HEK293 (cell line): ENCODE measurements at regions not wholly inside any gene's neighbourhood (a gene's known extent, or its start where the extent isn't known, plus 50 kb on each side); places are given as distances from the start of the nearest gene placed in this dataset.

Experiments
- CTCF ChIA-PET: fragments of 350-600 bp; formaldehyde crosslinking; extraction: SDS; loops from one replicate; lab custom pipeline; 2021; ENCODE audit warnings: antibody characterized with exemption; lab: Yijun Ruan, JAX
- POLR2A ChIA-PET: fragments of 300-600 bp; formaldehyde crosslinking; extraction: SDS; loops from one replicate; lab custom pipeline; 2020; ENCODE audit warnings: antibody characterized with exemption, inconsistent platforms; lab: Yijun Ruan, JAX
- H3K27ac ChIP-seq: fragments of 200-500 bp; sonication (Bioruptor generic); 2 replicates; pipeline ENCODE4 v1.5.1; 2014; ENCODE audit warnings: low read depth, low read length, control low read depth, inconsistent platforms; ENCODE audit errors: extremely low read depth
- H3K36me3 ChIP-seq, 2 experiments: fragments of 200-500 bp in 1 of 2; sonication (Bioruptor generic) in 1 of 2; 1 replicate in 1 of 2; 2 replicates in 1 of 2; pipeline ENCODE4 v1.5.1; 2014 to 2017; ENCODE audit warnings: inconsistent platforms in 2 of 2, low read length in 2 of 2; ENCODE audit not compliant: control insufficient read depth in 2 of 2, insufficient read depth in 1 of 2
- H3K4me1 ChIP-seq: fragments of 200-500 bp; sonication (Bioruptor generic); 2 replicates; pipeline ENCODE4 v1.5.1; 2014; ENCODE audit warnings: mild to moderate bottlenecking, low read length, inconsistent platforms; ENCODE audit not compliant: control insufficient read depth, insufficient read depth
- H3K4me3 ChIP-seq: 2 replicates; pipeline ENCODE4 v1.5.1; 2011; ENCODE audit warnings: low read depth, mild to moderate bottlenecking, control low read depth, low read length, moderate library complexity
- H3K9me3 ChIP-seq: fragments of 200-500 bp; sonication (Bioruptor generic); 2 replicates; pipeline ENCODE4 v1.5.1; 2014; ENCODE audit warnings: low read depth, low read length, inconsistent platforms; ENCODE audit not compliant: control insufficient read depth, insufficient read depth
- KLF7 ChIP-seq: fragments of 450-650 bp; formaldehyde crosslinking; IDR thresholded peaks from 2 replicates; pipeline ENCODE4 v1.5.1; 2016; ENCODE audit warnings: missing biosample characterization, missing genetic modification characterization, borderline replicate concordance
- MYNN ChIP-seq: fragments of 450-650 bp; formaldehyde crosslinking; IDR thresholded peaks from 2 replicates; pipeline ENCODE4 v1.5.1; 2016; ENCODE audit warnings: missing biosample characterization, missing genetic modification characterization, borderline replicate concordance
- PRDM1 ChIP-seq: fragments of 450-650 bp; formaldehyde crosslinking; IDR thresholded peaks from 2 replicates; pipeline ENCODE4; 2016; ENCODE audit warnings: missing biosample characterization, missing genetic modification characterization
- TCF7L2 ChIP-seq: IDR thresholded peaks from 2 replicates; pipeline ENCODE4 v1.6.1; 2011; ENCODE audit warnings: low read depth, mild to moderate bottlenecking, inconsistent platforms, low read length, moderate library complexity, borderline replicate concordance
- ZBTB26 ChIP-seq: fragments of 450-650 bp; formaldehyde crosslinking; optimal IDR thresholded peaks from 2 replicates; pipeline ENCODE3; 2016; ENCODE audit warnings: missing biosample characterization, mild to moderate bottlenecking, missing genetic modification characterization
- ZBTB48 ChIP-seq: fragments of 450-650 bp; formaldehyde crosslinking; IDR thresholded peaks from 2 replicates; pipeline ENCODE4 v1.5.1; 2016; ENCODE audit warnings: missing biosample characterization, missing genetic modification characterization
- ZNF202 ChIP-seq: fragments of 450-650 bp; formaldehyde crosslinking; IDR thresholded peaks from 2 replicates; pipeline ENCODE4 v1.5.1; 2016; ENCODE audit warnings: missing biosample characterization, missing genetic modification characterization, borderline replicate concordance
- ZNF223 ChIP-seq: fragments of 450-650 bp; formaldehyde crosslinking; IDR thresholded peaks from 2 replicates; pipeline ENCODE4 v1.5.1; 2016; ENCODE audit warnings: missing biosample characterization, missing genetic modification characterization
- ZNF350 ChIP-seq: fragments of 450-650 bp; formaldehyde crosslinking; IDR thresholded peaks from 2 replicates; pipeline ENCODE4 v1.5.0; 2017; ENCODE audit warnings: missing biosample characterization, mild to moderate bottlenecking, missing genetic modification characterization
- ZNF560 ChIP-seq: fragments of 450-650 bp; formaldehyde crosslinking; IDR thresholded peaks from 2 replicates; pipeline ENCODE4 v1.5.1; 2017; ENCODE audit warnings: missing biosample characterization, missing genetic modification characterization, borderline replicate concordance
- ZNF610 ChIP-seq: fragments of 450-650 bp; formaldehyde crosslinking; IDR thresholded peaks from 2 replicates; pipeline ENCODE4 v1.5.1; 2016; ENCODE audit warnings: missing biosample characterization, missing genetic modification characterization, borderline replicate concordance
- ZNF639 ChIP-seq: fragments of 450-650 bp; formaldehyde crosslinking; IDR thresholded peaks from 2 replicates; pipeline ENCODE4 v1.5.1; 2016; ENCODE audit warnings: missing biosample characterization, missing genetic modification characterization
- ZNF645 ChIP-seq: fragments of 450-650 bp; formaldehyde crosslinking; IDR thresholded peaks from 2 replicates; pipeline ENCODE4; 2016; ENCODE audit warnings: missing biosample characterization, missing genetic modification characterization
- ZNF704 ChIP-seq: fragments of 450-650 bp; formaldehyde crosslinking; IDR thresholded peaks from 2 replicates; pipeline ENCODE4 v1.5.1; 2016; ENCODE audit warnings: missing biosample characterization, missing genetic modification characterization
- ZNF792 ChIP-seq: fragments of 450-650 bp; formaldehyde crosslinking; IDR thresholded peaks from 2 replicates; pipeline ENCODE4 v1.5.1; 2016; ENCODE audit warnings: missing biosample characterization, missing genetic modification characterization

- no peaks in the 10 kb centered on the region for H3K4me1 ChIP-seq
- TF ChIP-seq ZBTB26 (no peak), MYNN (tag by site-specific recombination) (no peak)
- ChIA-PET POLR2A (no interaction called here), CTCF (no interaction called here)
- H3K4me3 ChIP-seq: no peak overlapping the region
- no peaks in the 10 kb centered on the region for H3K36me3 ChIP-seq
- H3K27ac ChIP-seq: no peak overlapping the region
- H3K9me3 ChIP-seq: no peaks in the 10 kb centered on the region
Observed at GRCh38 chr1:14529475-14529874, 69.0 kb upstream of the KAZN start.

- no peak overlapping the region for H3K4me3 ChIP-seq
Observed at GRCh38 chr1:14531519-14531918, 67.0 kb upstream of the KAZN start.

More at GRCh38 chr1:14531519-14531918, 67.0 kb upstream of the KAZN start:
- Histone ChIP-seq H3K9me3 (no peaks in the 10 kb centered on the region), H3K27ac (no peak overlapping the region), H3K4me1 (no peaks in the 10 kb centered on the region), H3K36me3 (no peaks in the 10 kb centered on the region)
- ChIA-PET CTCF (no interaction called here), POLR2A (no interaction called here)
- TF ChIP-seq MYNN (tag by site-specific recombination) (no peak), PRDM1 (tag by site-specific recombination) (no peak), ZNF202 (tag by site-specific recombination) (no peak), TCF7L2 (no peak), KLF7 (tag by site-specific recombination) (no peak), ZNF350 (tag by site-specific recombination) (no peak), ZNF704 (no peak), ZBTB26 (no peak), ZNF645 (tag by site-specific recombination) (no peak), ZNF610 (no peak), ZBTB48 (no peak), ZNF223 (tag by site-specific recombination) (no peak), ZNF792 (tag by site-specific recombination) (no peak), ZNF560 (tag by site-specific recombination) (no peak), ZNF639 (no peak)
